ENCODE measurements at regions not wholly inside any gene's neighbourhood (a gene's known extent, or its start where the extent isn't known, plus 50 kb on each side); places are given as distances from the start of the nearest gene placed in this dataset.

DNA sequence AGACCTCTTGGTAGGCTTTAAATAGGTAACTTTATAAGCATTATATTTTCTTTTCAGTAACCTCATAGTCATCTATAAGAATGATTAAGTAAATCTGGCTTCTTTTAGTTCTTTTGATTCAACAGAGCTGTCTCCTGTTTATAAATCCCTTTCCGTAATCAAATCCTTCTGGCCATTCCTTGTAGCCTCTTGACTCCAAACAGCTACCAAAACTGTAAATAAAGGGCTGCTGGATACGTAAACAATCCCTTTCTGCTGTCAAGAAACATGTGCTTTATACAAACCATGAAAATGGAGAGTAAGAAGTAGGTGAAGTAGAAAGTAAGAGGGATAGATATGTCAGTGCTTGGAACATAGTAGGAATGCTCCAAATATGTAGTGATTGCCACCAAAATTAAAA is 183.2 kb upstream of the CASK start:
- TF ChIP-seq, protein P1, sequence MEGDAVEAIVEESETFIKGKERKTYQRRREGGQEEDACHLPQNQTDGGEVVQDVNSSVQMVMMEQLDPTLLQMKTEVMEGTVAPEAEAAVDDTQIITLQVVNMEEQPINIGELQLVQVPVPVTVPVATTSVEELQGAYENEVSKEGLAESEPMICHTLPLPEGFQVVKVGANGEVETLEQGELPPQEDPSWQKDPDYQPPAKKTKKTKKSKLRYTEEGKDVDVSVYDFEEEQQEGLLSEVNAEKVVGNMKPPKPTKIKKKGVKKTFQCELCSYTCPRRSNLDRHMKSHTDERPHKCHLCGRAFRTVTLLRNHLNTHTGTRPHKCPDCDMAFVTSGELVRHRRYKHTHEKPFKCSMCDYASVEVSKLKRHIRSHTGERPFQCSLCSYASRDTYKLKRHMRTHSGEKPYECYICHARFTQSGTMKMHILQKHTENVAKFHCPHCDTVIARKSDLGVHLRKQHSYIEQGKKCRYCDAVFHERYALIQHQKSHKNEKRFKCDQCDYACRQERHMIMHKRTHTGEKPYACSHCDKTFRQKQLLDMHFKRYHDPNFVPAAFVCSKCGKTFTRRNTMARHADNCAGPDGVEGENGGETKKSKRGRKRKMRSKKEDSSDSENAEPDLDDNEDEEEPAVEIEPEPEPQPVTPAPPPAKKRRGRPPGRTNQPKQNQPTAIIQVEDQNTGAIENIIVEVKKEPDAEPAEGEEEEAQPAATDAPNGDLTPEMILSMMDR (IDR thresholded peaks at IDR 0.05; ENCODE audit: control extremely low read depth, extremely low read depth) = no peak
- peaks cover 0 to 2% (median 0%) of the 10 kb centered on the region in 4 donors for H3K9me3 ChIP-seq (ENCODE audit: control insufficient read depth in 4 of 4, insufficient read depth in 3 of 4, low read length in 3 of 4)
- H3K4me1 ChIP-seq (ENCODE audit: control insufficient read depth in 5 of 5, insufficient read depth in 5 of 5, low read length in 5 of 5) = no peaks in the 10 kb centered on the region
- H3K4me3 ChIP-seq = no peak overlapping the region
- ATAC-seq (ENCODE audit: insufficient read depth, low FRiP score) (no peak), DNase-seq (peak in 2 of 3 donors; percentile 41 to 45)
- H3K27ac ChIP-seq (ENCODE audit: low read depth in 1 of 2, low read length in 1 of 2) = no peak overlapping the region
- H3K36me3 ChIP-seq (ENCODE audit: control insufficient read depth in 4 of 4, insufficient read depth in 4 of 4, low read length in 4 of 4) = no peaks in the 10 kb centered on the region
- H3K9ac ChIP-seq (ENCODE audit: insufficient read depth in 1 of 2, low read length in 2 of 2) = no peak overlapping the region
- 46 to 72% methylated on average over 2 of the region's 2 CpGs for WGBS, 2 donors
- H3K27me3 ChIP-seq (ENCODE audit: control insufficient read depth in 3 of 3, insufficient read depth in 3 of 3, low read length in 2 of 3) = peaks cover 2 to 20% (median 7%) of the 10 kb centered on the region in 3 donors

DNA sequence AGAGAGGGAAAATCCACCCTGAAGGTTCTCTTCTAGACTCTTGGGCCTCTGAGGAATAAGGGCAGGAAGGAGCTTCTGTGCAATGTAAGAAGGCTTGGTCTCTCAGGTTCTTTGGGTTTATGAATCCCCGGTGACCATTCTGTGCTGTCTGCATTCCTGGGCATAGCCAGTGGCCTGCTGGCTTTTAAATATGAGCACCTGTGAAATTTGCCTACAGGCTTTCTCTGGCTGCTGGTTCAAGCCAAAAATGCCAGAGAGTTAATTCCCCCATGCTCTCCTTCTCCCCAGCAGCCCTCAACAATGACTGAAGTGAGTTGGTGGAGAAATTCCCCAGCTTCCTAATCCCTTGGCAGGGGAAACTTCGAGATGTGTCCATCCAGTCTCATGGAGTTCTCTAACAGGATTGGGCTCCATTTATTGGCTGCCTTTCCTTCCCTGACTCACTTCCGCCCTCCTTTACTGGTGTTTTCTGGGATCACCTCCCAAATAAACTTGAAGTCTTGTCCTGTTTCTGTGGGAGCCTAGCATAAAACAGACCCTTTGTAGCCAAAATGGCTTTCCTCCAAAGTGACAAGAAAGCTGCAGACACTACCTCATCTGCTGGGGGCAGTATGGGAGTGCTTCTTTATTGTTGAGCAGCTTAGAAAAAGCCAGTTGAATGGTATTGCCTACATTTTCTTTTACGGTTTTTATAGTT is 179.4 kb upstream of the CASK start:
- H3K9ac ChIP-seq (ENCODE audit: insufficient read depth in 1 of 2, low read length in 2 of 2) = no peak overlapping the region
- H3K27ac ChIP-seq (ENCODE audit: low read depth in 1 of 2, low read length in 1 of 2) = no peak overlapping the region
- H3K27me3 ChIP-seq (ENCODE audit: control insufficient read depth in 3 of 3, insufficient read depth in 3 of 3, low read length in 2 of 3) = peaks cover 2 to 37% (median 6%) of the 10 kb centered on the region in 3 donors
- ATAC-seq (ENCODE audit: insufficient read depth, low FRiP score) = no peak
- no peak for DNase-seq
- H3K4me3 ChIP-seq = no peak overlapping the region
- WGBS, 2 donors = 78 to 85% methylated on average over 4 of the region's 4 CpGs
- TF ChIP-seq, protein P1 (IDR thresholded peaks at IDR 0.05; ENCODE audit: control extremely low read depth, extremely low read depth) = no peak
- peaks cover 0 to 4% (median 0%) of the 10 kb centered on the region in 5 donors for H3K4me1 ChIP-seq (ENCODE audit: control insufficient read depth in 5 of 5, insufficient read depth in 5 of 5, low read length in 5 of 5)
- H3K9me3 ChIP-seq (ENCODE audit: control insufficient read depth in 4 of 4, insufficient read depth in 3 of 4, low read length in 3 of 4) = peaks cover 0 to 4% (median 0%) of the 10 kb centered on the region in 4 donors
- H3K36me3 ChIP-seq (ENCODE audit: control insufficient read depth in 4 of 4, insufficient read depth in 4 of 4, low read length in 4 of 4) = no peaks in the 10 kb centered on the region

DNA sequence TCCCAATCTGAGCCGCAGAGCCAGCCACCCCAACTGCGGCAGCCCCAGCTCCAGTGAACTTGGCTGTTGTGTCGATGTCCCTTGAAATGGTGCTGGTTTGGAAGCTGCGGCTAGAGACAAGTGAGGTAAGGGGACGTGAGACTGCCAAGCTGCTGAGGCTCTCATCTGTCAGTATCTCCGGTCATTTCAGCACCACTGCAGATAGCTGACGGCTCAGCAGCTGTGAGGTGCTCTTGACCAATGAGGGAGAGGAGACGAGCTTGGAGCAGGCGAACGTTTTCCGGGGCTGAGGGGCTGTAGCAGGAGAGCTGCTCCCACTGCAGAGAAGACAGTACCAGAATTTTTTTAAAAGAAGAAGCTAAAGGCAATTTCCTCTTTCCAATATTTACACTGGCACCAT is 175.5 kb upstream of the CASK start:
- Histone ChIP-seq H3K9ac (ENCODE audit: insufficient read depth in 1 of 2, low read length in 2 of 2) (no peak overlapping the region), H3K27ac (ENCODE audit: low read depth in 1 of 2, low read length in 1 of 2) (no peak overlapping the region), H3K36me3 (ENCODE audit: control insufficient read depth in 4 of 4, insufficient read depth in 4 of 4, low read length in 4 of 4) (no peaks in the 10 kb centered on the region), H3K9me3 (ENCODE audit: control insufficient read depth in 4 of 4, insufficient read depth in 3 of 4, low read length in 3 of 4) (peaks cover 0 to 1% (median 0%) of the 10 kb centered on the region in 4 donors), H3K4me3 (no peak overlapping the region), H3K27me3 (ENCODE audit: control insufficient read depth in 3 of 3, insufficient read depth in 3 of 3, low read length in 2 of 3) (peaks cover 2 to 40% (median 11%) of the 10 kb centered on the region in 3 donors), H3K4me1 (ENCODE audit: control insufficient read depth in 5 of 5, insufficient read depth in 5 of 5, low read length in 5 of 5) (peaks cover 0 to 4% (median 0%) of the 10 kb centered on the region in 5 donors)
- ATAC-seq (ENCODE audit: insufficient read depth, low FRiP score) = no peak
- TF ChIP-seq, protein P1 (IDR thresholded peaks at IDR 0.05; ENCODE audit: control extremely low read depth, extremely low read depth) = no peak
- peak; percentile 30 to 35 (median 31) for DNase-seq
- 62 to 80% methylated on average over 9 to 11 of the region's 11 CpGs for WGBS, 2 donors
